Uterus (tissue), 2 donors: ENCODE measurements at regions not wholly inside any gene's neighbourhood (a gene's known extent, or its start where the extent isn't known, plus 50 kb on each side); places are given as distances from the start of the nearest gene placed in this dataset.

Experiments
- CTCF ChIP-seq, 4 experiments: fragments of 200-600 bp in 2 of 4; fragments of 450-650 bp in 2 of 4; sonication (generic) in 2 of 4; IDR thresholded peaks; one replicate each; pipeline ENCODE4 v1.5.1; 2016 to 2019; ENCODE audit warnings: antibody characterized with exemption in 4 of 4, mild to moderate bottlenecking in 2 of 4, moderate library complexity in 1 of 4
- POLR2A ChIP-seq, 2 donors: fragments of 450-650 bp; IDR thresholded peaks; one replicate each; pipeline ENCODE4 v1.6.1; 2016; ENCODE audit warnings: antibody characterized with exemption in 2 of 2, mild to moderate bottlenecking in 1 of 2, moderate library complexity in 1 of 2

GRCh38 chr5:54882101-54882500 lies 103.3 kb downstream of the ESM1 start:
- TF ChIP-seq CTCF (IDR thresholded peaks at IDR 0.05) (no peak), POLR2A (IDR thresholded peaks at IDR 0.05) (no peak)
